HepG2 (cell line): ENCODE measurements at regions not wholly inside any gene's neighbourhood (a gene's known extent, or its start where the extent isn't known, plus 50 kb on each side); places are given as distances from the start of the nearest gene placed in this dataset.

Experiments used
- ATAC-seq: fragments of 200-7000 bp; cut with Tn5 transposase; 3 replicates; pipeline ENCODE4 v1.9.1; 2020; ENCODE audit warnings: mild to moderate bottlenecking, moderate library complexity
- BruUV-seq: library from RNA; stranded (reverse); fragments of 400-500 nt; replicated peaks from 2 replicates; lab custom pipeline; 2021; lab: Mats Ljungman, UMichigan
- CTCF ChIA-PET: fragments of 300-600 bp; formaldehyde crosslinking; extraction: SDS; loops from one replicate; lab custom pipeline; 2021; ENCODE audit warnings: low total read pairs, inconsistent platforms, low intra/inter-chr PET ratio; lab: Yijun Ruan, JAX
- POLR2A ChIA-PET: fragments of 350-600 bp; sonication (Branson Sonifier 250); formaldehyde crosslinking; loops from one replicate; lab custom pipeline; 2020; ENCODE audit warnings: antibody characterized with exemption, inconsistent platforms; lab: Yijun Ruan, JAX
- DNase-seq: peaks from one replicate; pipeline ENCODE4 v3.0.0-alpha.2; 2015; ENCODE audit warnings: low spot score
- FAIRE-seq: peaks from 3 replicates; lab custom pipeline; 2011; peaks lifted over from hg19 to GRCh38; lab: Jason Lieb, UNC
- H2AFZ ChIP-seq: one replicate; pipeline ENCODE4 v1.6.1; 2011; ENCODE audit warnings: low read length, inconsistent platforms
- H3K27ac ChIP-seq: fragments of 300-600 bp; 3 replicates; pipeline ENCODE4 v1.8.0; 2011; ENCODE audit warnings: mixed run types, mild to moderate bottlenecking, mixed read lengths, low read length, inconsistent platforms; ENCODE audit not compliant: insufficient read depth; ENCODE audit errors: extremely low read length
- H3K27me3 ChIP-seq, 2 experiments: fragments of 200-600 bp in 1 of 2; 2 replicates in 1 of 2; 3 replicates in 1 of 2; pipeline versions ENCODE4 v1.6.0 to v1.8.0; 2011; ENCODE audit warnings: low read length in 2 of 2, mild to moderate bottlenecking in 2 of 2, moderate library complexity in 2 of 2, inconsistent platforms in 1 of 2; ENCODE audit not compliant: insufficient read depth in 2 of 2, control insufficient read depth in 1 of 2
- H3K36me3 ChIP-seq, 2 experiments: fragments of 200-600 bp in 1 of 2; replicated peaks in 1 of 2; 2 replicates in 1 of 2; 3 replicates in 1 of 2; pipeline versions ENCODE4 v1.5.1 to v1.8.0; 2011; ENCODE audit warnings: low read length in 2 of 2, inconsistent platforms in 1 of 2; ENCODE audit not compliant: insufficient read depth in 2 of 2, control insufficient read depth in 1 of 2
- H3K4me1 ChIP-seq: 2 replicates; pipeline ENCODE4 v1.5.1; 2012; ENCODE audit warnings: low read length, inconsistent platforms; ENCODE audit not compliant: insufficient read depth
- H3K4me2 ChIP-seq: 2 replicates; pipeline ENCODE4 v1.6.0; 2011; ENCODE audit warnings: low read depth, low read length, inconsistent platforms
- H3K4me3 ChIP-seq, 3 experiments: fragments of 200-600 bp in 1 of 3; sonication (generic), shearing (Covaris generic) in 1 of 3; replicated peaks in 1 of 3; 2 replicates each; pipeline ENCODE4 v1.5.1; 2011 to 2016; ENCODE audit warnings: low read length in 3 of 3, inconsistent platforms in 2 of 3, low read depth in 2 of 3, mild to moderate bottlenecking in 2 of 3, control low read depth in 1 of 3, mixed read lengths in 1 of 3; ENCODE audit not compliant: insufficient read depth in 1 of 3
- H3K79me2 ChIP-seq: one replicate; pipeline ENCODE4 v1.6.1; 2011; ENCODE audit warnings: low read length, inconsistent platforms; ENCODE audit not compliant: insufficient read depth
- H3K9ac ChIP-seq: 2 replicates; pipeline ENCODE4 v1.6.0; 2011; ENCODE audit warnings: mild to moderate bottlenecking, low read depth, low read length, inconsistent platforms; ENCODE audit not compliant: insufficient read depth
- H3K9me3 ChIP-seq: 2 replicates; pipeline ENCODE4 v1.5.1; 2012; ENCODE audit warnings: mild to moderate bottlenecking, low read length
- H4K20me1 ChIP-seq: 2 replicates; pipeline ENCODE4 v1.6.0; 2011; ENCODE audit warnings: inconsistent platforms, mild to moderate bottlenecking, low read length, moderate library complexity; ENCODE audit not compliant: insufficient read depth
- CHD4 ChIP-seq: fragments of 200-600 bp; sonication (generic); IDR thresholded peaks from 2 replicates; pipeline ENCODE4 v1.7.0; 2017; ENCODE audit warnings: mild to moderate bottlenecking, low read length, borderline replicate concordance
- CREM ChIP-seq, 2 experiments: sonication (generic) in 1 of 2; formaldehyde crosslinking in 1 of 2; IDR thresholded peaks; 2 replicates each; pipeline versions ENCODE4 v1.4.0 to v1.6.1; 2016 to 2020; ENCODE audit warnings: antibody characterized with exemption in 1 of 2, mild to moderate bottlenecking in 1 of 2, missing genetic modification reagents in 1 of 2
- E2F1 ChIP-seq: sonication (generic); formaldehyde crosslinking; IDR thresholded peaks from 2 replicates; pipeline ENCODE4 v1.5.0; 2020; ENCODE audit warnings: missing genetic modification reagents
- HNRNPLL ChIP-seq: fragments of 200-400 bp; formaldehyde crosslinking; IDR thresholded peaks from 2 replicates; pipeline ENCODE4 v1.6.1; 2017; ENCODE audit warnings: mild to moderate bottlenecking, low read depth, low read length; ENCODE audit not compliant: poor library complexity, severe bottlenecking
- MYPOP ChIP-seq: sonication (generic); formaldehyde crosslinking; IDR thresholded peaks from 2 replicates; pipeline ENCODE4 v1.8.1; 2023; ENCODE audit warnings: mild to moderate bottlenecking, moderate library complexity, missing genetic modification reagents
- PAXIP1 ChIP-seq: sonication (generic); formaldehyde crosslinking; conservative IDR thresholded peaks from 2 replicates; pipeline ENCODE4 v1.4.0; 2020; ENCODE audit warnings: mild to moderate bottlenecking, missing genetic modification reagents, moderate library complexity
- POGZ ChIP-seq: sonication (generic); formaldehyde crosslinking; IDR thresholded peaks from 2 replicates; pipeline ENCODE4 v1.4.0; 2020; ENCODE audit warnings: mild to moderate bottlenecking, missing genetic modification reagents
- SNAI1 ChIP-seq: sonication (generic); formaldehyde crosslinking; IDR thresholded peaks from 2 replicates; pipeline ENCODE4 v1.5.0; 2020; ENCODE audit warnings: mild to moderate bottlenecking, missing genetic modification reagents, borderline replicate concordance
- SP140L ChIP-seq: sonication (generic); formaldehyde crosslinking; IDR thresholded peaks from 2 replicates; pipeline ENCODE4 v1.4.0; 2020; ENCODE audit warnings: missing genetic modification reagents, borderline replicate concordance
- TARDBP ChIP-seq: sonication (generic); formaldehyde crosslinking; IDR thresholded peaks from 2 replicates; pipeline ENCODE4 v1.8.0; 2022; ENCODE audit warnings: mild to moderate bottlenecking, missing genetic modification reagents
- XBP1 ChIP-seq: sonication (generic); formaldehyde crosslinking; IDR thresholded peaks from 2 replicates; pipeline ENCODE4 v1.5.0; 2020; ENCODE audit warnings: missing genetic modification reagents
- ZFYVE20 ChIP-seq: sonication (generic); formaldehyde crosslinking; IDR thresholded peaks from 2 replicates; pipeline ENCODE4 v1.8.0; 2023; ENCODE audit warnings: low read depth, mild to moderate bottlenecking, moderate library complexity, missing genetic modification reagents, borderline replicate concordance
- ZNF20 ChIP-seq: sonication (generic); formaldehyde crosslinking; IDR thresholded peaks from 2 replicates; pipeline ENCODE4 v1.4.0; 2020; ENCODE audit warnings: mild to moderate bottlenecking, moderate library complexity, missing genetic modification reagents
- ZNF572 ChIP-seq: sonication (generic); formaldehyde crosslinking; IDR thresholded peaks from 2 replicates; pipeline ENCODE4 v1.5.1; 2020; ENCODE audit warnings: mild to moderate bottlenecking, missing genetic modification reagents
- ZNF709 ChIP-seq: sonication (generic); formaldehyde crosslinking; IDR thresholded peaks from 2 replicates; pipeline ENCODE4 v1.5.0; 2020; ENCODE audit warnings: mild to moderate bottlenecking, missing genetic modification reagents
- ZNF792 ChIP-seq: IDR thresholded peaks from 2 replicates; pipeline ENCODE4 v1.6.1; 2016
- WGBS: methylation state at CpG from one replicate; pipeline ENCODE4 v1.1.6; 2017; ENCODE audit warnings: low lambda C conversion rate; 5-methylcytosine and 5-hydroxymethylcytosine counted together
- in situ Hi-C: cut with HindIII; loops from 2 replicates; pipeline ENCODE4 v1.10.0; 2017; ENCODE audit warnings: low pct_unique_long_range_greater_than_20kb; ENCODE audit not compliant: extremely low pct_ligation_motif_present
- intact Hi-C: fragments of 100-400 bp; cut with micrococcal nuclease; formaldehyde crosslinking; loops from one replicate; pipeline ENCODE4 v1.10.0; 2022; ENCODE audit not compliant: unreplicated experiment

DNA sequence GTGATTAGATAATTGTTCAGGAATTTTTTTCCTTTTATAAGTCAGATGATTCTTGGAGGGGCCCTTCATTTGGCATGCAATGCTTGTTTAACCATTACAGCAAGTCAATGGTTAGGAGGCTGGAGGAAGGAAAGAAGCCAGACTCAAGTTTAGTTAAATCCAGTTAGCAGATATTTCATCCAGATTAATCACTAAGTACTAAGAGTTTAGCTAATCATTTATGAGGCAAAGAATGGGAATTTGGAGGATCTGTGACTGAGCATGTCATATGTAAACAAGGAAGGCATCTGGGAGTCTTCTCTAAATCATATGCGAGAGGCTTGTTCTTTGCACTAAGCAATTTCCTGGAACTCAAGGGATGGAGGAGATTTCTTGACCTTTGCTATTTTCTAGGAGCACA, 145.3 kb upstream of the SGCD start:
- CTCF ChIA-PET: no interaction called here

More for the DNA sequence above, 145.3 kb upstream of the SGCD start:
- WGBS: 4% methylated on average over 1 of the region's 1 CpG
- POLR2A ChIA-PET: no interaction called here
- Histone ChIP-seq H3K4me2 (no peak overlapping the region), H3K27ac (no peak overlapping the region), H3K9me3 (peaks cover 14% of the 10 kb centered on the region; the same call in 1 of the 2 replicates), H3K9ac (no peak overlapping the region), H3K36me3 (no peaks in the 10 kb centered on the region), H3K4me1 (no peaks in the 10 kb centered on the region), H4K20me1 (no peaks in the 10 kb centered on the region), H3K4me3 (no peak overlapping the region), H3K27me3 (no peaks in the 10 kb centered on the region), H3K79me2 (no peaks in the 10 kb centered on the region), H2AFZ (no peak overlapping the region)
- intact Hi-C loops: no loop called here
- TF ChIP-seq E2F1 (CRISPR knock-in tag) (no peak), CHD4 (no peak), POGZ (CRISPR knock-in tag) (no peak), TARDBP (no peak), SP140L (CRISPR knock-in tag) (no peak), CREM (IDR thresholded peaks at IDR 0.05) (no peak), CREM (CRISPR knock-in tag; IDR thresholded peaks at IDR 0.05) (no peak), PAXIP1 (CRISPR knock-in tag) (no peak), ZNF709 (no peak), ZNF20 (CRISPR knock-in tag) (no peak), SNAI1 (no peak), XBP1 (no peak), ZFYVE20 (CRISPR knock-in tag) (no peak), HNRNPLL (no peak), ZNF572 (no peak), ZNF792 (no peak), MYPOP (no peak)
- ATAC-seq (no peak), FAIRE-seq (no peak), DNase-seq (no peak)
- in situ Hi-C loops: no loop called here
- no TSS peak for BruUV-seq
